HG02642 (cell line): ENCODE measurements at regions not wholly inside any gene's neighbourhood (a gene's known extent, or its start where the extent isn't known, plus 50 kb on each side); places are given as distances from the start of the nearest gene placed in this dataset.
A peak's percentile ranks its signal among the peaks of the same experiment; 100 is the strongest.

ENCODE experiments used
- ATAC-seq: cut with Tn5 transposase; IDR thresholded peaks from one replicate; pipeline ENCODE4 v1.9.1; 2021; ENCODE audit warnings: mild to moderate bottlenecking; ENCODE audit not compliant: unreplicated experiment, poor library complexity

- ATAC-seq: no peak
Observed at GRCh38 chr6:3996349-3996748, 82.6 kb downstream of the FAM217A start.

GRCh38 chr6:3997177-3997770 lies 81.7 kb downstream of the FAM217A start:
- ATAC-seq: no peak

DNA sequence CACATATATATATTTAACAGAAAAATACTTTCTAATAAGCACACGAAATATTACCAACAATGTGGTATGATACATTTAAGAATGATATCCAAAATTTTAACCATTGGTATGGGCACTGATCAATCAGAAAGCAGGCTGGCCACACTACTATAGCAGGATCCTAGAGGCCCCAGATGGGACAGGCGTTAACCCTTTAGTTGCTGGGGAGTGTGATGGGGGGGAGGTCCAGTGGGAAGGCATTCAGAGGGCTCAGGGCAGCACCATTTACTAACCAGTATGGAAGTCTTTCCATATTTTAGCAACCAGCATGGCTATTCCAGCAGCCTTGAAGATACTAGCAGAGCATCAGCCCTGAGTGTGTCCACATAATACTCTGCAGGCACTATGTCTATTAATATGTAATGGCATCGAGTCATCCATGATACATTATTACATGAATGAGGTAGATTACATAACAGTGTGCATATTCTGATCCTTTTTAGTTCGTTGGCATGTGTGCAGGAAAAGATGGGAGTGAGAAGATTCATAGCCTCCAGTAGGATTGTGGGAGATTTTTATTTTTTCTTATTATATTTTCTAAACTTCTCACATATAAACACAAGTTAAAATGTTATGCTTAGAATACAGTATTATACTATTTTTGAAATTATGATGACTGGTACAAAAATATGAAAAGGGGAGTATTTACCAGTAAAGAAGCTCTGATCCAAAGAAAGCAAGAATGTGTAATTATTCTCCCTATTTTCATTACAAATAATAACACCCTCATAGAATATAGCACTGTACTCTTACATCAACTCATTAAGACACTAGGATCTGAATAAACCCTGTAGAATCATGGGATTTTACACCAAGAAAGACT lies 78.9 kb downstream of the FAM217A start:
- ATAC-seq: no peak

- no peak for ATAC-seq
Observed at GRCh38 chr6:4004249-4004648, 74.7 kb downstream of the FAM217A start.

GRCh38 chr6:4008324-4009047 lies 70.5 kb downstream of the FAM217A start:
- no peak for ATAC-seq

GRCh38 chr6:4009486-4009885 lies 69.5 kb downstream of the FAM217A start:
- ATAC-seq: no peak

- no peak for ATAC-seq
Observed at GRCh38 chr6:4010048-4010447, 68.9 kb downstream of the FAM217A start.

- ATAC-seq: no peak
Observed at GRCh38 chr6:4010689-4011090, 68.2 kb downstream of the FAM217A start.

GRCh38 chr6:4012826-4013225 lies 66.1 kb downstream of the FAM217A start:
- no peak for ATAC-seq

GRCh38 chr6:4017058-4017739 lies 61.7 kb downstream of the FAM217A start:
- ATAC-seq: no peak

DNA sequence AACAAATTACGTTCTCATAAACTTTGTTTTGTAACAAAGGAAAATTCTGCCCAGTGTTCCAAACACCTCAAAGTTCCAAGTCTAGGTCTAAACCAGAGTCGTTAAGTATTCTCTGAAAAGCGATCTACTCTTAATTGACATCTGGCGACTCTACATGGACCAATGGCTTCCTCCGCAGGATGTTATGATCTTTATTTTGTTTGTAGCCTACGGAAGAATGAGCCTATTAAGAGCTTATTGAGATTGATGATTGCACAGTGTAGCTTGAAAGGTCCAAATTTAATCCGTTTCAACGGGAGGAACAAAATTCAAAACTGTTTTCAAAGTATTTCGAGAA lies 61.1 kb downstream of the FAM217A start:
- ATAC-seq: no peak

DNA sequence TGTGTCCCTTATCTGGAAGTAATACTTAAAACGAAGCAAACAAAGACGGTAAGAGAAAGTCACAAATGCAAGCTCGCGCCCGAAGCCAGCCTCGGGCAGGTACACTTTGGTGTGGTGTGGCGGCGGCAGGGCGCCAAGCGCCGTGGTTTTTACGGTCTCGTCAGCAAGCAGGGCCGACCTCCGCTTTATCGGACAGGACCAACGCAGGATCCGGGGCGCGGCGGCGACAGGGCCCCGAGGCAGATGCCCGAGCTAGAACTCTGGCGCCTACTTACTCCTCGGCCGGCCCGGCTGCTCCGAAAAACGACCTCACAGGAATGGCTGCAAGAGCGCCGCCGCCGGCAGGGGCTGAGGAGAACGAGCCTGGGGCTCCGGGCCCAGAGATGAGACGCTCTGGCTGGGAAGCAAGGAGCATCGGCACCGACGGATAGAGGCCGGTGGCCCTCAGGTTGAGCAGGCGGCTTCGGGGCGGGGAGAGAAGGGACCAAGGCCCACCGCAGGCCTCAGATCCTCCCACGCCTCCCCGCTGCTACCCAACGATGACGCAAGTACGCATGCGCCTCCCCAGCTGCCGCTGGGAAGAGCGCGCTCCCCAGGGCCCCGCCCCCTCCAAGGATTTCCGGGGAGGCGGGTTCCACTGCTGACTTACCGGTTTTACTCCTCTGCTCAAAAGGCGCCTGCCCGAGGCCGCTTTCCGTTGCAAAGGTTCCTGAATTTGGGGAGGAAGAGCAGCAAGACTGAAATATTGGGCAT lies 60.6 kb downstream of the FAM217A start:
- peak; percentile 72 for ATAC-seq
